Transverse colon (tissue), 4 donors: ENCODE measurements at regions not wholly inside any gene's neighbourhood (a gene's known extent, or its start where the extent isn't known, plus 50 kb on each side); places are given as distances from the start of the nearest gene placed in this dataset.

Source experiments
- DNase-seq: peaks from one replicate; pipeline ENCODE4 v3.0.0-alpha.2; 2019
- H3K27ac ChIP-seq, 4 donors: fragments of 200-600 bp; sonication (generic); 2 replicates each; pipeline ENCODE4 v1.5.1; 2016 to 2018; ENCODE audit warnings: inconsistent platforms in 4 of 4
- H3K27me3 ChIP-seq: fragments of 200-600 bp; sonication (generic); 2 replicates; pipeline ENCODE4 v1.5.1; 2017; ENCODE audit warnings: inconsistent platforms
- H3K36me3 ChIP-seq, 4 donors: fragments of 200-600 bp; sonication (generic); 2 replicates each; pipeline ENCODE4 v1.5.1; 2017 to 2019; ENCODE audit warnings: inconsistent platforms in 4 of 4
- H3K4me1 ChIP-seq, 4 donors: fragments of 200-600 bp; sonication (generic); 2 replicates each; pipeline ENCODE4 v1.5.1; 2017 to 2020; ENCODE audit warnings: inconsistent platforms in 4 of 4
- H3K4me3 ChIP-seq, 4 donors: fragments of 200-600 bp; sonication (generic); 1 replicate in 1 of 4; 2 replicates in 3 of 4; pipeline versions ENCODE4 v1.5.1 to v1.6.1; 2017 to 2019; ENCODE audit warnings: inconsistent platforms in 4 of 4
- H3K9me3 ChIP-seq, 2 donors: fragments of 200-600 bp; sonication (generic); 2 replicates each; pipeline ENCODE4 v1.5.1; 2017 to 2019; ENCODE audit warnings: inconsistent platforms in 2 of 2
- EP300 ChIP-seq: sonication (generic); formaldehyde crosslinking; IDR thresholded peaks from one replicate; pipeline ENCODE4 v1.6.1; 2017; ENCODE audit warnings: antibody characterized with exemption, low read depth
- POLR2A ChIP-seq: fragments of 450-650 bp; IDR thresholded peaks from one replicate; pipeline ENCODE4 v1.6.1; 2016; ENCODE audit warnings: antibody characterized with exemption, mild to moderate bottlenecking, moderate library complexity
- POLR2AphosphoS5 ChIP-seq, 3 donors: sonication (generic); formaldehyde crosslinking; IDR thresholded peaks; one replicate each; pipeline ENCODE4 v1.6.1; 2016; ENCODE audit warnings: antibody characterized with exemption in 3 of 3
- WGBS, 2 donors: methylation state at CpG; one replicate each; pipeline ENCODE4 v1.1.5; 2018; ENCODE audit warnings: low coverage in 1 of 2; 5-methylcytosine and 5-hydroxymethylcytosine counted together
- in situ Hi-C, 4 donors: fragments of 200-750 bp; cut with MboI; loops; one replicate each; pipeline versions ENCODE4 v1.15.0 to v1.15.1; 2017; ENCODE audit warnings: low sequenced_read_pairs in 3 of 4, low pct_ligation_motif_present in 1 of 4, low pct_unique_long_range_greater_than_20kb in 1 of 4
- intact Hi-C: fragments of 100-400 bp; cut with DNase I; formaldehyde crosslinking; loops from one replicate; pipeline ENCODE4 v1.15.1; 2023; ENCODE audit warnings: low total_unique reads
- TF ChIP-seq, protein P1 (sequence below), 5 experiments: fragments of 200-600 bp in 3 of 5; fragments of 450-650 bp in 2 of 5; sonication (generic) in 3 of 5; IDR thresholded peaks; 1 replicate in 2 of 5; 2 replicates in 3 of 5; pipeline ENCODE4 v1.5.1; 2016 to 2017; ENCODE audit warnings: antibody characterized with exemption in 5 of 5, inconsistent platforms in 3 of 5, mild to moderate bottlenecking in 2 of 5, moderate library complexity in 1 of 5

GRCh38 chr16:66273644-66274334 is 92.7 kb upstream of the CDH5 start:
- intact Hi-C loops = loop anchor here (10.0 kb wide), 1 partner anchor 1139 kb away; no protein-coding TSS in a partner anchor
- H3K9me3 ChIP-seq = no peaks in the 10 kb centered on the region

GRCh38 chr16:66273053-66273452 is 93.4 kb upstream of the CDH5 start:
- in situ Hi-C loops = loop anchor here in 1 of 4 donors (25.0 kb wide), 1 partner anchor 511 kb away; no protein-coding TSS in a partner anchor
- Histone ChIP-seq H3K27me3 (peaks cover 4% of the 10 kb centered on the region), H3K9me3 (no peaks in the 10 kb centered on the region), H3K4me3 (no peak overlapping the region), H3K4me1 (peaks cover 0 to 11% (median 2%) of the 10 kb centered on the region in 4 donors), H3K36me3 (no peaks in the 10 kb centered on the region), H3K27ac (no peak overlapping the region)
- no peak for DNase-seq
- intact Hi-C loops = loop anchor here (10.0 kb wide), 1 partner anchor 1138 kb away; no protein-coding TSS in a partner anchor
- TF ChIP-seq, protein P1, sequence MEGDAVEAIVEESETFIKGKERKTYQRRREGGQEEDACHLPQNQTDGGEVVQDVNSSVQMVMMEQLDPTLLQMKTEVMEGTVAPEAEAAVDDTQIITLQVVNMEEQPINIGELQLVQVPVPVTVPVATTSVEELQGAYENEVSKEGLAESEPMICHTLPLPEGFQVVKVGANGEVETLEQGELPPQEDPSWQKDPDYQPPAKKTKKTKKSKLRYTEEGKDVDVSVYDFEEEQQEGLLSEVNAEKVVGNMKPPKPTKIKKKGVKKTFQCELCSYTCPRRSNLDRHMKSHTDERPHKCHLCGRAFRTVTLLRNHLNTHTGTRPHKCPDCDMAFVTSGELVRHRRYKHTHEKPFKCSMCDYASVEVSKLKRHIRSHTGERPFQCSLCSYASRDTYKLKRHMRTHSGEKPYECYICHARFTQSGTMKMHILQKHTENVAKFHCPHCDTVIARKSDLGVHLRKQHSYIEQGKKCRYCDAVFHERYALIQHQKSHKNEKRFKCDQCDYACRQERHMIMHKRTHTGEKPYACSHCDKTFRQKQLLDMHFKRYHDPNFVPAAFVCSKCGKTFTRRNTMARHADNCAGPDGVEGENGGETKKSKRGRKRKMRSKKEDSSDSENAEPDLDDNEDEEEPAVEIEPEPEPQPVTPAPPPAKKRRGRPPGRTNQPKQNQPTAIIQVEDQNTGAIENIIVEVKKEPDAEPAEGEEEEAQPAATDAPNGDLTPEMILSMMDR (IDR thresholded peaks at IDR 0.05) = no peak
- no peak for TF ChIP-seq POLR2A
- no peak for TF ChIP-seq POLR2AphosphoS5 (IDR thresholded peaks at IDR 0.05)
- no peak for TF ChIP-seq EP300
- WGBS, 2 donors = 60 to 65% methylated on average over 1 to 4 of the region's 4 CpGs

More at GRCh38 chr16:66273644-66274334, 92.7 kb upstream of the CDH5 start:
- Histone ChIP-seq H3K4me1 (peaks cover 0 to 11% (median 2%) of the 10 kb centered on the region in 4 donors), H3K36me3 (no peaks in the 10 kb centered on the region), H3K27me3 (peaks cover 4% of the 10 kb centered on the region), H3K4me3 (no peak overlapping the region), H3K27ac (no peak overlapping the region)
- no peak for DNase-seq
- TF ChIP-seq, protein P1 (IDR thresholded peaks at IDR 0.05) = no peak
- no peak for TF ChIP-seq POLR2AphosphoS5 (IDR thresholded peaks at IDR 0.05)
- TF ChIP-seq POLR2A = no peak
- no peak for TF ChIP-seq EP300
- WGBS, 2 donors = 68 to 82% methylated on average over 4 to 8 of the region's 8 CpGs
- in situ Hi-C loops = loop anchor here in 1 of 4 donors (25.0 kb wide), 1 partner anchor 511 kb away; no protein-coding TSS in a partner anchor

DNA sequence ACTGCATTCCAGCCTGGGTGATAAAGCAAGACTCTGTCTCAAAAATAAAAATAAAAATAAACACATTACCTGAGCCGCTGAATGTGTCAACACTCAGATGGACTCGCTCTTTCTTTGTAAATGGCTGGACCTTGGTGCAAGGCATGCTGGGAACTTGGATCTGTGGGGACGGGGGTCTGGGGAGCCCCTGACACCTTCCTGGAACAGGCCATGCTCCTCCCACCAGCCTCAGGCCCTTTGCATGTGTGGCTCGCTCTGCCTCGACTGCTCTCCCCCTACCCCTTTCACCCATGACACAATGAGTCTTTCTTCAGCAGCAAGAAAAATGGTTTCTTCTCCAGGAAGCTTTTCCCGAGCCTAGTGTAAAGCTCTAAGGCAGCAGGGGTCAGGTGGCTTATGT is 94.0 kb upstream of the CDH5 start:
- in situ Hi-C loops = loop anchor here in 1 of 4 donors (25.0 kb wide), 1 partner anchor 510 kb away; no protein-coding TSS in a partner anchor
- H3K27me3 ChIP-seq = peaks cover 4% of the 10 kb centered on the region
- no peaks in the 10 kb centered on the region for H3K9me3 ChIP-seq
- H3K4me1 ChIP-seq = peaks cover 0 to 8% (median 3%) of the 10 kb centered on the region in 4 donors
- WGBS, 2 donors = 33 to 75% methylated on average over 1 to 6 of the region's 6 CpGs
- H3K36me3 ChIP-seq = no peaks in the 10 kb centered on the region
- no peak overlapping the region for H3K4me3 ChIP-seq
- no peak for DNase-seq
- no peak overlapping the region for H3K27ac ChIP-seq
- intact Hi-C loops = loop anchor here (10.0 kb wide), 1 partner anchor 1138 kb away; no protein-coding TSS in a partner anchor
- TF ChIP-seq, protein P1 (IDR thresholded peaks at IDR 0.05) = no peak
- no peak for TF ChIP-seq EP300
- TF ChIP-seq POLR2AphosphoS5 (IDR thresholded peaks at IDR 0.05) = no peak
- no peak for TF ChIP-seq POLR2A
